ENCODE measurements at regions not wholly inside any gene's neighbourhood (a gene's known extent, or its start where the extent isn't known, plus 50 kb on each side); places are given as distances from the start of the nearest gene placed in this dataset.

GRCh38 chr2:118363604-118364003 is 275.3 kb downstream of the INSIG2 start (continued):
- no peak for TF ChIP-seq ZBTB4 (CRISPR knock-in tag; IDR thresholded peaks at IDR 0.05)
- no peak for TF ChIP-seq CREM (IDR thresholded peaks at IDR 0.05; ENCODE audit: low read depth)
- no peak for TF ChIP-seq KAT2A (conservative IDR thresholded peaks at IDR 0.05; ENCODE audit: control insufficient read depth, low read depth, low read length)
- TF ChIP-seq BHLHE40 (IDR thresholded peaks at IDR 0.05; ENCODE audit: borderline replicate concordance in 1 of 2, low read depth in 2 of 2, low read length in 1 of 2), result no peak
- no peak for TF ChIP-seq NKRF (conservative IDR thresholded peaks at IDR 0.05)
- TF ChIP-seq PRDM15 (CRISPR knock-in tag; IDR thresholded peaks at IDR 0.05), result no peak

All from GM12878 (cell line).